GM19452 (cell line): ENCODE measurements at regions not wholly inside any gene's neighbourhood (a gene's known extent, or its start where the extent isn't known, plus 50 kb on each side); places are given as distances from the start of the nearest gene placed in this dataset.

Source experiments
- ATAC-seq: cut with Tn5 transposase; IDR thresholded peaks from one replicate; pipeline ENCODE4 v1.9.1; 2021; ENCODE audit not compliant: unreplicated experiment

DNA sequence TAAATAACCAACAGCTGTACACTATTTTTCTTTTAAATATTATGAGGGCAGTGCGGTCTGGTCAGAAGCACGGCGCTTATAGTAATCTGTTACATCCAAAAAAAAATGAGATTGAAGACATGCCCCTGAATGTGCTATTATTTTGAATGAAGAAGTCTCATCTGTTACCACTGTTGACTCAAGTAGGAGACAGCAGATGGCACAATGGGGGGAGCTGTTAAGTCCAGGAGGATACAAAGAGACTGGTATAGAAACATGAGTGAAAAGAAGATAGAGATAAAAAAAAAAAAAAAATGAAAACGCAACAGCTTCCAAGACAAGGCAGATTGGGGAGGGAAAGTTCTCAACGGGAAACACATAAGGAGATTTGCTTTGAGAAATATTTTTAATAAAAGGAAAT lies 425.5 kb upstream of the PKDCC start:
- ATAC-seq, result no peak

DNA sequence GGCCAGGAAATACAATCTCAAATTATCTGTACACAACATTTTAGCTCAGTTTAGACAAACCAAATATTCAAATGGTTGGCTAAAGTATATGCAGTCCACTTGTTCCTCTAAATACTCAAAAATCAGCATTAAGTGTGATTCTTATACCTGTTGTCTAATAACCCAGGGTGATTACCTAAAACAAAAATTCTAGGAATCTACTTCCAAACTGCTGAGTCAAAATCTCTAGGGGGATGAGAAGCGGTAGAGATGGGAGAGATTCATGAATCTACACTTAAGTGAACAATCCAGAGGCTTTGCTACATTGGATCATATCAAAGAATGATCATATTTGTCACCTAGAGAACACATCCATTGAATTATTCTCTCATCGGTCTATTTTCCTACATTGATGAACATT lies 420.9 kb upstream of the PKDCC start:
- no peak for ATAC-seq

- no peak for ATAC-seq
Measured at GRCh38 chr2:41634686-41635085, 413.1 kb upstream of the PKDCC start.

- no peak for ATAC-seq
Measured at GRCh38 chr2:41644936-41645335, 402.9 kb upstream of the PKDCC start.

DNA sequence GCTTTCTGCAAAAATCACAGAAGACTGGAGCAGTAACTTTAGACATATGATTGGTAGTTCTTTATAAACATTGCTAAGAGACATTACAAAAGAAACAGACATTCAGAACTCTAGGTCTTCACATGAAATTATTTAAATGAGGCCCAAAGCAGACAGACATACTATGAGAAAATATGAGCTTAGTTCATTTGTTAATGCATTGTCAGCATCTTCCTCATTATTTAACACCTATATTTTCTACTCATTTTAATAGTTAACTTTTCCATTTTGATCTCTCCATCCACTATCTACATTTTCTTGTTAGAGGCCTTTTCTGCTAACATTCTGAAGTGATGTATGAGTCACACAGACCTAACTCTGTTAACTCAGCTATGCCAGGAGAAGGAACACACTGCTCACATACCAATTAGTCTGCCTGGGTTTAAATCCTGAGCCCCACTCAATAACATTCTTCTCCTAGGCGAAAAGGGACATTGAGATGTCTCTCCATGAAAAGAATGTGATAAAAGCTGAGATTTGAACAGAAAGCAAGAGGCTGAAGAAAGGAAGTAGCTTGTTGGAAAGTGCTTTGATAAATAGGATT lies 400.3 kb upstream of the PKDCC start:
- ATAC-seq, result no peak

DNA sequence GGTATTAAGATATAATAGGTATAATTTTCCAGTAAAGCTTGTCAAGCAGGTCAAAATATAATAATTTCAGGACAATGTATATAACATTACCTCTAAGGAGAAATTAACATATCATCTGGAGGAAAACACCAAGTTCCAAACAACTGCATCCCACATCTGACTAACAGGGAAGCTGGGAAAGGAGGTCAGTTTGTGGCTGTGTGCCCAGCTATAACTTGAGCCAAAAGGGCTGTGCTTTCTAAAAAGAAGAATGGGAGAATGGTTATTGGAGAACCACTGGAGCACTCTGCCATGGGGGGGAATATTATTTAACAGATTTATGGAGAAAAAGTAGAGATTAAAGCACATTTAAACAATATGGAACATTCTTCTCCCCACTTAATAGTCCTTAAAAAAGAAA lies 390.6 kb upstream of the PKDCC start:
- no peak for ATAC-seq

GRCh38 chr2:41659758-41660157 lies 388.1 kb upstream of the PKDCC start:
- ATAC-seq, result no peak

DNA sequence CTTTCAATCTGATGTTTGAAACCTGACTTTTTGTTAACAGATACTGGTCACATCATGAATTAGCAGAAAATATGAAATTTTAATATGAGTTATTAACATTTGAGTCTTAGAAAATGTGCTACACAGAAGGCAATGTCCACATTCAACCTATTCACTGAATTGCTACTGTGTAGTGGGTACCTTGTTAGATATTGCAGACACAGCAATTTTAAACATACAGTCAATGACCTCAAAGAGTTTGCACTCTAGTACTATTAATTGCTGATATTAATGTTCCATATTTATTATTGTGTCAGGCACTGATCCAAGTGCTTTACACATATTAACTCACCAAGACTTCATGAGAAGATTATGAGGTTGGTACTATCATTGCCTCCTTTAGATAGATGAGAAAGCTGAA lies 385.4 kb upstream of the PKDCC start:
- ATAC-seq, result no peak

DNA sequence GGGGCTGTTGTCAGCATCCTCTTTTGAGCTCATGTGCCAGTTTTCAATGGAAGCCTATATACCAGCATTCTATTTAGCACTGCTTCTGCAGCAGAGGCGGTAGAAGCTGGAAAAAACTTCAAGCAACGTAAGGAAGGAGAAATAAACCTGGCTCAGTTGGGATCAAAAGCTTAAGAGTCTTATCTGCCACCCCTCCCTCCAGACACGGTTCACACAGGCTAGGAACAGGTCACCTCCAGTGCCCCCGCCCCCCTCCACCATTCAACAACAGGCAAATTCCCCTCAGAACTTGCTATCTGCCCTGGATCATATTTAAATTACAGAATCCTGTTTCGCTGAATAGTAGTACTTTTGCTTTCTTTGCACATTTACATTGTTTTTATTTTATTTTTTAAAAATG lies 384.8 kb upstream of the PKDCC start:
- ATAC-seq, result no peak

DNA sequence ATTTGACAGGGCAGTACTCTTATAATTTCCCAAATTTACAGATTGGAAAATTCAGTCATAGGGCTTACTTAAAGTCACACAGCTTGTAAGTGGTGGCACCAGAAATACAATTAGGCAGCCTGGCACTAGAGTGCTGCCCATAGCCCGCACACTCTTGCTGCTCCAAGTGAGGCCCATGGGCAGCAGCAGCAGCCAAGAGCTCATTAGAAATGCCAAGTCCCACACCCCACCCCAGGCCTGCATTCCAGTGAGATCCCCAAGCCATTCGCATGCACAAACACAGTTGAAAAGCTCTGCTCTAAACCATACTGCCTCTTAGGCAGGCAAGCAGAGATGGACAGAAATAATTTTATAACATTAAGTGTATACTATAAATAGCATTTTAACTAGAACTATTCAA lies 379.3 kb upstream of the PKDCC start:
- no peak for ATAC-seq

DNA sequence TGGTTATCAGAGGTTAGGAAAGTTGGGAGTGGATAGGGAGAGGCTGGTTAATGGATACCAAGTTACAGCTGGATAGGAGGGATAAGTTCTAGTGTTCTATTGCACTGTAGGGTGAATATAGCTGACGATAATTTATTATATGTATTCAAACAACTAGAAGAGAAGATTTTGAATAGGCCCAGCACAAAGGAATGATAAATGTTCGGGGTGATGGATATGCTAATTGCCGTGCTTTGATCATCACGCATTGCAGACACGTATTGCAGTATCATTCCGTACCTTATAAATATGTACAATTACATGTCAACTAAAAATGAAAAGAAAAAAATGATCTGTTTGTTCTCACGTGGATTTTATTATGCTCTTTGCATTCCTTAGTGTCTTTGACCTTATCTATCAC lies 369.2 kb upstream of the PKDCC start:
- no peak for ATAC-seq

DNA sequence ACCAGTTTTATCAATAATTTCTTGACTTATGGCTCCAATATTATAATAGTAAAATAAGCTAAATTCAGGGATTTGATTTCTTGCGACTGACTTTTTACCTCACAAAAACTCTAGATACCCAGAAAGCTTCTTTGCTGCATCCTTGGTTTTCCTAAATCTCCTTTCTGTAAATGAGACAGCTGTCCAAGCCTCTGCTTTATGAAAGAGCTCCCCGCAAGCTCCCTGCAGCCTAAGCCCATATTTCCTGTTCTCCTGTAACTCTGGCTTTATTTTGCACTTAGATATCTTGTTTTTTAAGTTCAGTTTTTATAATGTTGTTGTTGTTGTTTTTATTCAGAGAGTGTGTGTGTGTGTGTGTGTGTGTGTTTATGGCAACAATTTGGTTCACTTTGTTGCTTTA lies 361.7 kb upstream of the PKDCC start:
- no peak for ATAC-seq

DNA sequence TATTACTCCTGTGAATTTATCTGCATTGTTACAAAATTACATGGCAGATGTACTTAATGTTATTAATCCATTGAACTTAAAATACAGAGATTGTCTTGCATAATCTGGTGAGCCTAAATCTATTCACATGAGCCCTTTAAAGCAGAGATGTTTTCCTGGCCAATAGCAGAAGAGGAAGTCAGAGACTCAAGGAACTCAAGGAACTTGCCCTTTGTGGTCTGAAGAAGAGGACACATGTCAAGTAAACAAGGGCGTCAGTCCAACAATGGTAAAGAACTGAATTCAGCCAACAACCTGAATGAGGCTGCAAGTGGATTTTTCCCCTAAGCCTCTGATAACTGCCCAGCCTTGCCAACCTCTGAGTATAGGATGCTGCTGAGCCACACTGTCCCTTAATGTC lies 356.3 kb upstream of the PKDCC start:
- ATAC-seq, result no peak

DNA sequence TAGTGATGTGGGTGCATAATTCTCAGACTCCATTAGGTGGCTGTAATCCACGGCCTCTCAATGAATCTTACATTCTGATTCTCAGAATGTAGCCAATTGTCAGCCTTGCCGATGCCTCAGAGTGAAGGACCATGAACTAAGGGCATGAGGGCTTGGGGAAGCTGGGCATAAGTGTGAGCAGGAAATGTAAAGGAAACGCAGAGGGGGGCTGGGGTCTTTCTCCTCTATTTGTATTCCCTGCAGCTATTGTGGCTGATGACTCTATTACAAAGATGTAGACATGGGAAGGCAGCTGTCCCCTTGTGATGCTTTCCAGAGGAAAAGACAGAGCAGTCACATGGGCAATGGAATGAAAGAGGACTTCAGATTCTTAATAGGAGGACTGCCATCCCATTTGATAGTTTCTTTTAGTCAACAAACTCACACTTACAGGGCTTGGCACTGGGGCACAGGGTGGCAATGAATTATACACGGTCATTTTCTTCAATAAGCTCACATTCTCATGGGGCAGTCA lies 353.2 kb upstream of the PKDCC start:
- no peak for ATAC-seq

DNA sequence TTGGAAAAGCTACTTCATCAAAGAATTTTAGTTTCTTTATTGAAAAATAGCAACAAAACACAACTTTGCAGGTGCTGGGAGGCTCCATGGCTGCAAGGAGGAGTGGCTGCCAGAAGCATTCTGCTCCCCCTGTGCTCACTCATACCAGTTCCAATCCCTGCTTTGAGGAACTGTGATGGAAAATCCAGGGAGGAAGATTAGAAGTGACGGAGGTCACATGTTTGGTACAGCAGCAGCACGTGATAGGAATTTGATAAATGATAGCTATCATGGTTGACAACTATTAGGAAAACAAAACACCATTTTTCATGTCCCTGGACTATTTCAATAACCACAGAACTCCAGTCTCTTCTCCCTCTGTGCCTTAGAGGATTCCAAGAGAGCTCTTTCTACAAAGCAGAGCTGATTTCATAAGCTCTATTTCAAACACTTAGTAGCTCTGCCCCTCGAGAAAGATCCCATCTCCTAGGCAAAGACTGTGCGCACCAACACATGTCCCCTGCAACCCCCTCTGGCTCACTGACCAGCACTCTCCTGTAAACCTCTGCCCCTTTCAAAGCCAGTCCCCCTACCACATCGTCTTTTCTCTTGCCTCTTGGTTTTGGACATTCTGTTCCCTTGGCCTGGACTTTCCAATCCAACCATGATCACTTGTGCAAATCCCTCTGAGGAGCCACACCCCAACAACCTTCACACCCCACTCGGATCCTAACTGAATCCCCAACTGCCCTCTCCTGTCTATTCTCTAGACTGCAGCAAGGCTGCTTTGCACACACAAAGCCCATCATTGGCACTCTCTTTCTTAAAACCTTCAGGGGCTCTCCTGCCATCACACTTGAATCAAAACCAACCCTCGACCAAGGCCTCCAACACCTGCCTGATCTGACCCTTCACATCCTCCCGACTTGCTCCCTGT lies 352.4 kb upstream of the PKDCC start:
- ATAC-seq, result no peak

DNA sequence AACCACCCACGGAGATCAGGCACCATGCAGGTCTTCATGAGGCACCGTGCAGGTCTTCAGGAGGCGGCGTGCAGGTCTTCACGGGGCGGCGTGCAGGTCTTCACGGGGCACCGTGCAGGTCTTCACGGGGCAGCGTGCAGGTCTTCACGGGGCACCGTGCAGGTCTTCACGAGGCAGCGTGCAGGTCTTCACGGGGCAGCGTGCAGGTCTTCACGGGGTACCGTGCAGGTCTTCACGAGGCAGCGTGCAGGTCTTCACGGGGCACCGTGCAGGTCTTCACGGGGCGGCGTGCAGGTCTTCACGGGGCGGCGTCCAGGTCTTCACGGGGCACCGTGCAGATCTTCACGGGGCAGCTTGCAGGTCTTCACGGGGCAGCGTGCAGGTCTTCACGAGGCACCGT lies 350.4 kb upstream of the PKDCC start:
- ATAC-seq, result no peak

DNA sequence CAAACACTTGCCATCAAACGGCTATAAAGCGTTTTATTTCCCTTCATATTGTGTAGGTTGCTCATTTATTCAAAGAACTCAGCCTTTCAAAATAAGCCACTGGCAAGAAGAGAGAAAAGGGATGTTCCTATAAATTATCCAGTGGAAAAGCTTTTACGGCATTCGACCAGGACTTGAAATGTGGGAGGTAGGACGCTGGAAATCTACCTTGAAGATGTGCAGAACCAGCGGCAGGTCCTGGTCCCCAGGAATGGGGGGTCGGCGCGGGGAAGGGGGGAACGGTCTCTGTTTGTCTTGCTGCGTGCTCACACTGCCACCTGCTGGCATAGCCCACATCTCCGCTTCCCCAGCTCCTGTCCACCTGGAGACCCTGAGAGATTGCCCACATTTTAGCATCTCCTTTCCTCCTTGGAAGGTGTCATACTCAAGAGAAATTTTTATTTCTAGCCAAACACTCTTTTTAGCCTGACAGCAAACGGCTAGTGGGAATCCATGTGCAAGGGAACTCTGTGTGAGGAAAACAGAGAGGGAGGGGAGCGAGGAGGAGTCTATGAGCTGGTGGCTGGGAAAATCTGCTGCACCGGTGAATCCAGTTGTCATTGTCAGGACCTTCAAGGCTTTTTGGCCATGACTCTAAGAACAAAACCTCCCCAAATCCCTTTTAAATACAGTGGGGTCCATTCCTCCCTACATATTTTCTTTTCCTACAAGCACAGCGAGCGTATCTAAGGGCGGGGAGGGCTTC lies 349.0 kb upstream of the PKDCC start:
- no peak for ATAC-seq

GRCh38 chr2:41701231-41701630 lies 346.6 kb upstream of the PKDCC start:
- ATAC-seq, result no peak

DNA sequence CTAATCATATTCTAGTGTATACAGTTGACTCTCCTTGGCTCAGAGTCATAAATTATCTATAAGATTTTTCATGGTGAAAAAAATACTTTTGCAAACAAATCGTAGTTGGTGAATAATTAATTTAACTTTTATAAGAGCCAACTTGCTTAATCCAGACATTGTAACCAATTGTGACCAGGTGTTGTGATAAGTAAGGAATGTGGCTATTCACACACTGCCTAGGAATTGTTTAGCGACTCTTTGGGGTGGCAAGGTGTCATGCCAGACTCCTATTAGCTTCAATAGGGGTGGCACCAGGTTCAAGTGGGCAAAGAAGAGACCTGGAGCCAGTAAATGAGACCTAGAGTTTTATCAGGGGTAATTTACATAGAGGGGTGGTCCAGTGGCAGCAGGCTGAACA lies 344.7 kb upstream of the PKDCC start:
- no peak for ATAC-seq

GRCh38 chr2:41705634-41706033 lies 342.2 kb upstream of the PKDCC start:
- no peak for ATAC-seq

DNA sequence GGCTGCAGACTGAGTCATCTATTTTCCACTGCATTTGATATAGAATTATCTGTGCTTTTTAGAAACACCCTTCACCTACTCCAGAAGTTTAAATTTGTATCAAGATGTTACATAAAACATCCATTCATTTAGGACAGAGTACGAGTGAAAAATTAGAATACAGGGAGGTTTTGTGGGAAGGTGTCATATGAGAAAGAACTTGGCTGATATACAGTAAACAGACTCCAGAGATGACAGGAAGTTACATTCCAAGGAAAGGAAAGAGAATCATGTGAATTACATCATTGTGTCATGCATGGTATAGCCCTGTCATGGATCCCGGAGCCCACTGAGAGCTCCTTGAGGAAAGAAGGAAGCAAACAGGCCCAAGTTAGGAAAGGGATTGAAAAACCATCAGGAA lies 341.5 kb upstream of the PKDCC start:
- no peak for ATAC-seq
